AG09309 (cell line): ENCODE measurements at regions not wholly inside any gene's neighbourhood (a gene's known extent, or its start where the extent isn't known, plus 50 kb on each side); places are given as distances from the start of the nearest gene placed in this dataset.

ENCODE experiments used
- DNase-seq: peaks from one replicate; pipeline ENCODE4 v3.0.0-alpha.2; 2010; ENCODE audit warnings: low read depth
- H3K4me3 ChIP-seq: 2 replicates; pipeline ENCODE4 v1.5.1; 2011; ENCODE audit warnings: mild to moderate bottlenecking, low read depth, low read length, moderate library complexity; ENCODE audit not compliant: control insufficient read depth
- CTCF ChIP-seq: IDR thresholded peaks from 2 replicates; pipeline ENCODE4 v1.5.1; 2011; ENCODE audit warnings: mild to moderate bottlenecking, low read depth, low read length, inconsistent platforms; ENCODE audit not compliant: insufficient read depth, control insufficient read depth; ENCODE audit errors: missing control alignments

- no peak for DNase-seq
- no peak for TF ChIP-seq CTCF
- H3K4me3 ChIP-seq = no peak overlapping the region
These were observed 154.5 kb upstream of the ZNF217 start for GRCh38 chr20:53748176-53748575.

- no peak overlapping the region for H3K4me3 ChIP-seq
- TF ChIP-seq CTCF = no peak
- no peak for DNase-seq
These were observed 150.1 kb upstream of the ZNF217 start for GRCh38 chr20:53743607-53744260.

DNA sequence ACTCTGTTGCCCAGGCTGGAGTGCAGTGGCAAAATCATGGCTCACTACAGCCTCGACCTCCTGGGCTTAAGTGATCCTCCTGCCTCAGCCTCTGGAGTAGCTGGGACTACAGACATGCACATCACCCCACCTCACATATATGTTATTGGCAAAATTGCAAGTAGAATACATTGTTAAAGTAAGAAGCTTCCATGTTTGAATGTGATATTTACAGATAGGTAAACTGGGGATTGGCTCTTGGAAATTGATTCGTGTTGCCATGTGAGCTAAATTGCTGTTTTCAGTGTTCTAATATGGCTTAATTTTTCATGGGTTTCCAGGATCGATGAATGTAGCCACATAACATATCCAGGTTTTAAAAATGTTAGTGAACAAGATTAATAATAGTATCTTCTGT lies 149.0 kb upstream of the ZNF217 start:
- no peak for TF ChIP-seq CTCF
- no peak for DNase-seq
- H3K4me3 ChIP-seq = no peak overlapping the region

- DNase-seq = no peak
- TF ChIP-seq CTCF = no peak
- H3K4me3 ChIP-seq = no peak overlapping the region
These were observed 148.0 kb upstream of the ZNF217 start for GRCh38 chr20:53741726-53742028.

DNA sequence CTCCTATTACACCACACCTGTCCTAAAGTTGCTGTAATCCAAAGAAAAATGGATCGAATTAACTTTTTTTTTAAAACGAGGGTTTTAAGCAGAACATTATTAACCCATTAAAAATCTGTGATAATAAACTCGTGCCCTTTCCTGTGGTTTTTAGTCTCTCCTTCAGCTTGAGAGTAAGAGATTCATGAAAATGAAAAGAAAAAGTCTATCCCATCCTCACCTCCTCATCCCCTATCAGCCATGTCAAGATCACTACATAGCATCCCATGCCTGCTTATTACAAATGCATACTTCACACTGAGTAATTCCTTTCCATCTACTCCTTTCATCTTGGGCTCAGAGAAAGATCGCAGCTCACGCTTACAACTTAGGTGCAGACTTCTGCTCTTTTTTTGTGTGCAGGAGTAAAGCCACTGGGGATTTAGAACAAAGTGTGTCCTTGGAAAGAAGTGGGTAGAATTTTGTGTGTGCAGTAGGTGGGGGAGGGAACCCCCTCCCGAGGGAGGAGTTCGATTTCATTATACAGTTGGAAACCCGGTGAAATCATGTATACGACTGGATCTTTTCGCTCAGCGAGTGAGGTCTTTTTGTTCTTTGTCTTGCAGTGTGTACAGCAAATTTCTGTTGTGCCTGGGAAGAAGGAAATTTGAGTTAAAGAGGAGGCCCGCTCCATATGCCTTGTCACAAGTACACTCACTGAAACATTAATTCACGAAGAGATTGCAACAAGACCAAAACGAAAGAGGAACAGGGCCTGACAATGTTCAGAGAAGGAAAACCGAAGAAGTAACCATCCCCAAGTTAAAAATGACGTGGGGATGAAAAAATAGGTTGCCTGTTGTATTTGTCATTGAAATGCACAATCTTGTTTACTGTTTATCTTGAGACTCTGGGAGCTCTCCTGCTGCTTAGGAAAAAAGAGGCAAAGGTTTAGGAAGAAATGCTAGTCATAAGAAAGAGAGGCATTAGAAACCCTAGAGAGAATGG lies 146.5 kb upstream of the ZNF217 start:
- TF ChIP-seq CTCF = no peak
- H3K4me3 ChIP-seq = no peak overlapping the region
- DNase-seq = no peak

DNA sequence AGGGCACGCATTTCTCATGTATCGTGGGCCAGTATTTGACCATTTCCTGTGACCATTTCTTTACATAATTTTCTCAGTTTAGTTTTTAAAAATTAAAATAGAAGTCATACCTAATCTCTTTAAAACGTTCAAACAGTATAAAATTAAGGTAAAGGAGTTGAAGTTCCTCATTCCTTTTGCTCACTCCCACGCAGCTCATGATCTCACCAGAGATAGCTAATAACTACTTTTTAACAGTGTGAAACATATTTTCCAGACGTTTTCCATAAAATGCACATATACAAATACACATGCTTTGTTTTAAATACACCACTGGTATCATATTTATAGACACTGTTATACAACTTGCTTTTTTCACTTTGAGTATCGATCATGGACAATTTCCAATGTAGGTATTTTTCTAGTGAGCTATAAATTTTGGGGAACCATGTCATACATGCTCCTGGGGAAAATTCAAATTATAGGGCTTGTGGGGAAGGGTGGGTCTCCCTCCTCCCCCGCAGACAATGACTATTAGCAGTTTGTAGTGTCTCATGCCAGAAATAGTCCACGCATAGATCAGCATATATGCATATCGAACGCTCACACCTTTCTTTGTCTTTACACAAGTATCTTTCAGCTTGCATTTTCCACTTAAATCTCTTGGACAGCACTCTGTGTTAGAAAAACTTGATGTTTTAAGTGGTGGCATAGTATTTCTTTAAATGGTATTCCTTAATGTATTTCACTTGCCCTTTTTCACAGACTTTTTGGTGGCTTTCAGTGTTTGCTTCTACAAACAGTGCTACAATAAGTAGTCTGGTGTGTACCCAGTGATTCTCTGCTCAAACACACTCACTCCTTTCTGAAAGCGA lies 145.5 kb upstream of the ZNF217 start:
- TF ChIP-seq CTCF = no peak
- DNase-seq = no peak
- no peak overlapping the region for H3K4me3 ChIP-seq
